Fibroblast of skin of back (primary cell): ENCODE measurements at regions not wholly inside any gene's neighbourhood (a gene's known extent, or its start where the extent isn't known, plus 50 kb on each side); places are given as distances from the start of the nearest gene placed in this dataset.

Experiments used
- DNase-seq: peaks from one replicate; pipeline ENCODE4 v3.0.0-alpha.2; 2013

GRCh38 chr22:26974034-26974433 is 316.6 kb downstream of the MIAT start:
- no peak for DNase-seq

- DNase-seq = peak; percentile 54
Observed at GRCh38 chr22:26974914-26975803, 317.8 kb downstream of the MIAT start.

- DNase-seq = no peak
Observed at GRCh38 chr22:26975865-26976264, 318.5 kb downstream of the MIAT start.

- DNase-seq = peak; percentile 13
Observed at GRCh38 chr22:26977741-26978376, 320.5 kb downstream of the MIAT start.

- DNase-seq = peak; percentile 13
Observed at GRCh38 chr22:26979294-26979693, 321.9 kb downstream of the MIAT start.

- no peak for DNase-seq
Observed at GRCh38 chr22:26981111-26981510, 323.7 kb downstream of the MIAT start.

GRCh38 chr22:26981541-26981940 is 324.2 kb downstream of the MIAT start:
- DNase-seq = no peak

- DNase-seq = no peak
Observed at GRCh38 chr22:26983311-26983710, 325.9 kb downstream of the MIAT start.

- DNase-seq = no peak
Observed at GRCh38 chr22:26985206-26985605, 327.8 kb downstream of the MIAT start.

- DNase-seq = no peak
Observed at GRCh38 chr22:26985931-26986782, 328.8 kb downstream of the MIAT start.

GRCh38 chr22:26986884-26987283 is 329.5 kb downstream of the MIAT start:
- no peak for DNase-seq

- DNase-seq = no peak
Observed at GRCh38 chr22:26990503-26991189, 333.3 kb downstream of the MIAT start.

- no peak for DNase-seq
Observed at GRCh38 chr22:26992556-26992955, 335.2 kb downstream of the MIAT start.

GRCh38 chr22:26993886-26994285 is 336.5 kb downstream of the MIAT start:
- DNase-seq = no peak

- DNase-seq = no peak
Observed at GRCh38 chr22:26994801-26995200, 337.4 kb downstream of the MIAT start.

- no peak for DNase-seq
Observed at GRCh38 chr22:26995235-26995634, 337.8 kb downstream of the MIAT start.

GRCh38 chr22:26996154-26996553 is 338.8 kb downstream of the MIAT start:
- DNase-seq = no peak

- no peak for DNase-seq
Observed at GRCh38 chr22:26998129-26998528, 340.7 kb downstream of the MIAT start.

GRCh38 chr22:26998716-26999115 is 341.3 kb downstream of the MIAT start:
- DNase-seq = no peak

GRCh38 chr22:27003297-27003696 is 345.9 kb downstream of the MIAT start:
- no peak for DNase-seq

GRCh38 chr22:27004434-27004833 is 347.0 kb downstream of the MIAT start:
- DNase-seq = no peak

- no peak for DNase-seq
Observed at GRCh38 chr22:27008454-27008853, 351.1 kb downstream of the MIAT start.
